HG03039 (cell line): ENCODE measurements at regions not wholly inside any gene's neighbourhood (a gene's known extent, or its start where the extent isn't known, plus 50 kb on each side); places are given as distances from the start of the nearest gene placed in this dataset.

Experiments used
- ATAC-seq: cut with Tn5 transposase; IDR thresholded peaks from one replicate; pipeline ENCODE4 v1.9.1; 2021; ENCODE audit warnings: mild to moderate bottlenecking, moderate library complexity; ENCODE audit not compliant: unreplicated experiment

DNA sequence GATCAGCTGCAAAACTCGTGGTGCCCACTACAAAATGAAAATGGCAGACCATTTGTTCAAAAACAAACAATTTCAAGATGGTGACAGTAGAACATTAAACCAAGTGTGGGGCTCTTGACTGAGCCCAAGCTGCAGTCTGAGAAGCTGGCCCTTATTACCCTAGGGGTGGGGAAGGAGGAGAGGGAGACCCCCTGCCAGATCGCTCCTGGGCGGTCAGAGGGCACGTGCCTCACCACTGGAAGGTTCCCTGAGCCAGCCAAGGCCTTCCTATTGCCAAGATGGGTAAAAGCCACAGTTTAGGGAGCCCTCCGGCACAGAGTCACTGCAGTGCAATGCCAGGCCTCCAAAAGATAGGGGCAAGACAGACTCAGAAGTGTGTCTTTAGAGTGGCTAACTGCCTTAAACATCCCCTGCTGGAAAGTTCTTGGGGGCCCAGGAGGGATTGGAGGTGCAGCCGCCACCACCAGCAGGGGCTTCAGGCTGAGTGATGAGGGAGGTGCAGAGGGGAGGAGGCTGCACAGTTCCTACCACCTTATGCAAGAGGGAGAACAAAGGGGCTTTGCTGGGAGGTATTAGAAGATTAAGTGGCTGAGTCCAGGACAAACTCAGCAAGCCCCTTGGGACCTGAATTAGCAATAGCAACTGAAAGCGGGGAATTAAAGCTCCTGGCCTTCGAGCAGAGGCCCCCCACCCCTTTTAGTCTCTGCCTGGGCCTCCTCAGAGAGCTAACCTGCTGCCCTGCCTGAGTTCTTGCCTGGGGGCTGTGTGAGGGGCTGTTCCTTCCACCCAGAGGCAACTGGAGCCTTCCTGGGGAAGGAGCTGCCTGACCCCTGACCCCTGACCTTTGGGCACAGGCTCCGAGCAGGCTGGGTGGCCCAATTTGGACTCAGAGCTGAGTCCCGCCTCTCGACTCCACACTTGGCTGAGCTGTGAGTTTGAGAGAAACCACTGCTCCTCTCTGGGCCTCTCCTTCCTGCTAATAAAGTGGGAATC, 88.4 kb downstream of the VEGFA start:
- ATAC-seq = no peak

DNA sequence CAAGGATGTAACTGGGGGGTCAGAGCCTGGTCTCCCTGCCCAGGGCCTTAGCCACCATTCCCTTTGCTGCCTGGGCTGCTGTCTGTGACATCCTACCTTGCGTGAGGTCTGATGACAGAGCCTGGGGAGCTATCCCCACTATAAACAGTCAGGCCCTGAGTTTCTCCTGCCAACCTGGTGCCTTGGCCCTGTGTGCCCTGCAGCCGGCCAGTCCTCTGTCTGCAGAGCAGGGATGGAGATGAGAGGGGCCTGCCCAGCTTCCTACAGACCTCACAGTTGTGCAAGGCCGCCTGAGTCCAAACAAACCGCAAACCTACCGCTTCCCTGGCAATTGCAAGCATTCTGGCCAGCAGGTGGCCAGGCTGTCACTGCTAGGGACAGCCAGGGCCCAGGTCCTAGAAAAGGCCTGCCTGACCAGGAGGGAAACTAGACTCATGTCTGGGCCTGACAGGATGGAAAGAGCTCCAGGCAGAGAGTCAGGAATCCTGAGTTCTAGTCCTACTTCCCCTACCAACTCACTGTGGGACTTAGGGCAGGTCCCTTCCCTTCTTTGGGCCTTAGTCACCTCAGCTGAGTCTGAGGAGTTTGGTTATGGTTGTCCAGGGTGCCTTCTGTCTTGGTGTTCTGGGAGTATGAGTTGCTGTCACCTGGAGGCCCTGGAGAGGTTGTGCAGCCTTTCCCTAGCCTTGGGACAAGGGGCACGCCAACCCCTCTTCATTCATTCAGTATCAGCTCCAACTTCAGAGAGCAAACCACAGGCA, 86.2 kb downstream of the VEGFA start:
- no peak for ATAC-seq

DNA sequence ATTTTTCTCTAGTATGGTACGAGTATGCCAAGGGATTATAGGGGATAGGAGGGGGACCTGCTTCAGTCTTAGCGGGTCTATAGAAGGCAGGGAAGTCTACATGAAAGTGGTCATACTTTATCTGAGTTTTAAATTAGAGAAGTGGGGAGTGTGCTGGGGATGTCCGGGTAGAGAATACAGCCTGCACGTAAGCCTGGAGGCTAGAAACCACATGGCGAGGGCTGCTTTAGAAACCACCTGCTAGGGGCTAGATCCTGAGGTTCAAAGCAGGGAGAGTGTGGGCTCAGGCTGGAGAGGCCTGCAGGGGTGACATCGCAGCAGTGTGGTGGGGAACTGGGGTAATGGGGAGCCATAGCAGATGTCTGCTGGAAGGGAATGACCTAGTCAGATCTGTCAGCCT, 85.2 kb downstream of the VEGFA start:
- no peak for ATAC-seq

DNA sequence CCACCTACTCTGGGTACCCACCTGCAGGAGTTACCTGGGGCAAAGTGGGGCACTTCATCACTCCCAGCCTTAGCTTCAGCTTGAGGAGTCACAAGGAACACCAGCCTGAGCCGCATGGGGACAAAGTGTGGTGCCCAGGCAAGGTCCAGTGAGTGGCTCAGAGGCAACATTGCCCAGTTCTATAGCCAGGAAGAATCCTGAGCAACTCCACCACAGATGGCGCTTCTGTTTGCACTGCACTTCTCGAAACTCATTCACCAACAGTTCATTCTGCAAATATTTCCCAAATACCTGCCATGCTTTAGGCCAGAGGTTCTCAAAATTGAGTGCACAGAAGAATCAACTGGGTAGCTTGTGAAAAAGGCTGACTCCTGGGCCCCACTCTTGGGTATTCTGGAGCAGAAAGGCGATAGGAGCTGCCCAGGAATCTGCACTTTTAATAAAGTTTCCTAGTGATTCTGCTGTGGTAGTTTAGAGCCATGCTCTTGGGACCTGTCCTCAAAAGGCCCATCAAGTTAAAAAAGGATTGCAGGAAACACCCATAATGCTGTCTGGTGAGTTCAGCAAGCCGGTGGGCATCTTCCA, 83.1 kb downstream of the VEGFA start:
- ATAC-seq = no peak

DNA sequence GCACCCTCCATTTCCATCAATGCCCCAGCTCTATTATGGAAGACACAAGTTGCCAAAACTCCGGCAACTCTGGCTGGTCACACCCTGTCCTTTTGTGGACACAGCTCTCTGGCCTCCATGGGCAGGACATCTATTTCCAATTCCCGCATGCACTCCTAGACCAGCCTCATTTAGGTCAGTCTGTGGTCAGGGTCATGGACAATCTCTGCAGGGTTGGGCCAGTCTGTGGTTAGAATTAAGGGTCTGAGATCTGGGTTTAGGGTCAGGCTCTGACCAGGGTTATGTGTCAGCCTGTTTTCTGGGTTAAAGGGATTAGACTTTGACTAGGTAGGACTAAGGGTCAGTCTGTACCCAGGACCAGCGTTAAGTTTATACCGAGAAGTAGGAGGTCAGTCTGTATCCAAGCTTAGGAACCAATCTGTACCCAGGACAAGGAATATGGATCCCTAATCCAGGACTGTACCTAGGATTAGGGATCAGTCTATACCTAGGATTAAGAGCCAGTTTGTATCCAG, 82.4 kb downstream of the VEGFA start:
- no peak for ATAC-seq

DNA sequence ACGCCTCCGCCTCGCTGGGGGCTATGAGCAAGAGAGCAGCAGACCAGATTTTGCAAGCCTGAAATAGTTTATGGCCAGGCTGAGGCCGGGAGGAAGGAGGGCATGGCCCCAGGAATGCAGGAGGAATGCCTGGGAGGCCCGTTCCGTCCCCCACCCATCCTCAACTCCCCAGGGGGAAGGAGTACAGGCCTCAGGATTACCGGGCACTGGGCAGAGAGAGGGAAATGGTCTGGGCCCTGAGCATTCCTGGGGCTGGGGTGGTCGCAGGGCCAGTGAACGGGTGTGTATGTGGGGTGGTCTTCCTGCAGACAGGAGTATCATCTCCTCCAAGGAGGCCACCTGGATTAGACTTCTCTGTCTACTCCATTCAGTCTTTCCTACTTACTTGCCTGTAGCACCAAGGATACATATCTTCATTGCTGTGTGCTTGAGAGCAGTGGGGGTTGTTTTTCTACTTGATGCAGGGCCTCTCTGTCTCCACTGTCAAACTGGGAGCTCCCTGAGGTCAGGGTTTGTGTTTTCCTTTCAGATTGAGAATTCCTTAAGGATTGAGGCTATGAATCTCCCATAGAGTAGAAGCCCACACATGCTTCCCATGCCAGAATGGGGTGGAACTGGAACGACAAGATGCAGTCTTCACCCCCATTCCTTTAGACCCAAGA, 81.3 kb downstream of the VEGFA start:
- no peak for ATAC-seq

DNA sequence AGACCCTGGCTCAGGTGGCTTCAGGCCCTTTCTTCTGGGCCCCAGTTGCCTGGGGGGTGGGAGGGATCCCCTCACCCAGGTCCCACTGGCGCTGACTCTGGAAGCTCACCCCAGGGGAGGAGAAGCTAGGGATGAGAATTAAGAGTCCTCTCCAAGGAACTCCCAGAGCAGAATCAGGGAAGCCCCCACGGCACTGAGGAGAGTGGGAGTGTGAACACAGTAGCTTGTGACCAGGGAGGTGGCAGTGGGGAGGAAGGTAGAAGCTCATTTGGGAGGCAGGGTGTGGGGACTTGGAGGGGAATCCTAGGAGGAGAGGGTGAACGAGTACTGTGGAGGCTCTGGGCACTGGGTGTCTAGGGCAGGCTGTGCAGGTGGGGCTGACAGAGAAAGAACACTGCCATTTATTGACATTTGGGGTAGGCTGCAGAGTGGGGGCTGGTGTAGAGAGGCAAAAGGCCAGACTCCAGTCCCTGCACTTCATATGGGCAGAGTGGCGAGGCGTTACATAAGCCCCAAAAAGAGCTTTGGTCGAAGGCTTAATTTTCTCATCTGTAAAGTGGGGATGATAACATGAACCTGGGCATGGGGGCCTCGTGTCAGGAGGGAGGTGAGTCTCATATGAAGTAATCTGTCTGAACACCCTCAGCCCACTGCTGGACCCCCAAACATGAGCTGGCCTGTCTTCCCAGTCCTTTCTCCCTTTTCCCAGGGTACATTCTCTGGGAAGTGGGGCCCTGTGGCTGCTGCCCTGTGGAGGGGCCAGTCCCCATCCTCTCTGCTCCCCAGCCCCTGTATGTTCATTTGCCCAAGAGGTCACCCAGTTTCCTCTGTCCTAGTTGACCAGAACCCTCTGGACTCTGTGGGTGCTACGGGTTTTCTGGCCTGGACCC, 80.5 kb downstream of the VEGFA start:
- no peak for ATAC-seq

DNA sequence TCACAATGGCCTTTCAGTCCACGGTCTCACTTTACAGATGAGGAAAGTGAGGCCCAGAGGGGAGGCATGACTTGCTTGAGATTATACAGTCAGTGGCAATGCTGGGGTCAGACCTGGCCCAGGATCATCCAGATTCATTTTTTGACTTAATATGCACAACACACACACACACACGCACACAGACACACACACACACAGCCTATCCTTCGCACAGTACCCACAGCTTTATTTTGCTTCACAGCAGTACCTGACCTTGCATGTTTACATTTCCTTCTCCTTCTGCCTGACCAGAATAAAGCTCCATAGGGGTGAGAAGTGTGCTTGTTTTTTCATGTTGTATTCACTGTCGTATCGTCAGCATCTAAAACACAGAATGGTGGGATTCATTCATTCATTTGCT, 79.8 kb downstream of the VEGFA start:
- ATAC-seq = no peak

DNA sequence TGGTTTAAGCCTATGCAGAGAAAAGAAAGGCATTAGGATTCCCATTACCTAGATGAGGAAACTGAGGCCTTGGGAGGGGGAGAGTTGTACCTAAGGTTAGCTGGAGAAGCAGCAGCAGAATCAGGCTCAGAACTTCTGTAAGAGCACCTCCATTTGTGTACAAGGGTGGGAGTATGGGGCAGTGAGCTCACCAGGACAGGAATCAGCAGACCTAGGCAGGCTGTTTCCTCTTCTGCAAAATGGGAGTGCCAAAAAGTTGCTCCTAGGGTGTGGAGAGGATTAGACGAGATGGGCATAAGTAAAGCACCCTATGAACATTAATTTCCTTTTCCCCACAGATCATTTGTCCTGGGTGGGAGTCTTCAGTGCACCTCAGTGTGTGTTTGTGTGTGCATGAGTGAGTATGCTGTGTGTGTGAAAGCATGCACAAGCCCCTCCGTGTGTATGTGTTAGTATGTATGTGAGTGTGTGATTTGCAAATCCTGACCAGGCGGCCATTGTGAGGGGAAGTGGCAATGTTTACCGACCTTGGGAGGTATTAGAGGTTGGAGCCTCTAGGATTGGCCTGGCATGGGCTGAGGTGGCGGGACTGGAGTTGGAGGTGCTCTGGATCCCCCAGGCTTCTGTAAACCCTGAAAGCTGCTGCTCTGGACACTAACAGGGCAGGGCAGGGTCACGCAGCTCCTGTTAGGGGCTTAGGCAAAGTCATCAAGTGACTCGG, 78.8 kb downstream of the VEGFA start:
- no peak for ATAC-seq

DNA sequence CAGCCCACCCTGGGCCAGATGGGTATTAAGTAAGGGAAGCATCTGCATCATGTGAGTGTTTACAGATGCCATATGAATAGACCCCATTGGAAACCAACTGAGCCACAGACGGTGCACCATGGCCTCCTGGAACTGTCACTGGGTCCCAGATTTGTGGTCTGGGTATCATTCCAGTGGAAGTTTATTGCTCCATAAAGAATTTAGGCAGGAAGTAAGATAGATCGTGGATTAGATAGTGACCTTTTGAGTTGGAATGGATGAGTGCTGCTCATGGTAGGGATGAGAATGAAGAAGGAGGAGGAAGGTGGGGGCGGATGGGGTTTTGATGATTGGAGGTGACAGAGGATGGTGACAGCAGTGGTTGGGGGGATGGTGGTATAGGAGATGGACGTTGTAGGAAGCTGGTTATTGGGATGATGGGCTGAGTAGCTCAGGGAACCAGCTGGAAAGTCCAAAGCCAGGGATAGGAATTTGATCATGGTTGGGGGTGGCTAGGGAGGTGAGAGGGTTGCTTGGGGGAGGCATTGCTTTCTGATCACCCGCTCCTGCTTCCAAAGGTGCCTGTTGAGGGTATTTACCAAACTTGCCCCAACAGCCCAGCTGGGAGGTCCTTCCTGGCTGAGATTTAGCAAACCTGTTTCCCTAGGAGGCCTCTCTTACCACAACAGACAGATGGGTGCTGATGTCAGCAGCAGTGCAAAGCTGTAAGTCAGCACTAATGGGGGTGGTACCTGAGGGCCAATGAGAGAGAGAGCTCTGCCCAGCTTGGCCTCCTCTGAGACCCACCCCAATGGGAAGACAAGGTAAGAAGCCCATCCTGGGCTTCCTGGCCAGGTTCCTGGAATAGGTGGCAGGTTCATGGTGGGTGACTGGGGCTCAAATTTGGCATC, 78.0 kb downstream of the VEGFA start:
- ATAC-seq = no peak

DNA sequence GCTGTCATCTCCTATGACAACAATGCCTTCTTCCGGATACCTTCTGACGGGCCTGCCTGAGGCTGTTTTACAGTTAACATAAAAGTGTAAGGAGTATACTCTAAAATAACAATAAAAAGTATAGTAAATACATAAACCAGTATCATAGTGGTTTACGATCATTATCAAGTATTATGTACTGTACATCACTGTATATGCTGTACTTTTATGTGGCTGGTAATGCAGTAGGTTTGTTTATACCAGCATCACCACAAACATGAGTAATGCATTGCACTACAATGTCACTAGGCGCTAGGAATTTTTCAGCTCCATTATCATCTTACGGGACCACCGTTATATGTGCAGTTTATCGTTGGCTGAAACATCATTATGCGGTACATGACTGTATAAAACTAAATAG, 76.5 kb downstream of the VEGFA start:
- no peak for ATAC-seq

DNA sequence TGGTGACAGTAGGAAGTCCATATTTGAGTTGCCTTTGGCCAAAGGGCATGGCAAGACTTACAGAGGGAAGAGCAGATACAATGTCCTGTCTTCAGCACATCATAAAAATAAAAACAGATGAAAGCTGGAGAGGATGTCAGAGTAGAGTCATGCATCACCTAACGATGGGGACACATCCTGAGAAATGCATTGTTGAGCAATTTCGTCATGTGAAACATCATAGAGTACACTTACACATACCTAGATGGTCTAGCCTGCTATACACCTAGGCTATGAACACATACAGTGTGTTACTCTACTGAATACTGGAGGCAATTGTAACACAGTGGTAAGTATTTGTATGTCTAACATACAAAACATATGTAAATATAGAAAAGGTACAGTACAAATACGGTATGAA, 75.6 kb downstream of the VEGFA start:
- ATAC-seq = no peak

DNA sequence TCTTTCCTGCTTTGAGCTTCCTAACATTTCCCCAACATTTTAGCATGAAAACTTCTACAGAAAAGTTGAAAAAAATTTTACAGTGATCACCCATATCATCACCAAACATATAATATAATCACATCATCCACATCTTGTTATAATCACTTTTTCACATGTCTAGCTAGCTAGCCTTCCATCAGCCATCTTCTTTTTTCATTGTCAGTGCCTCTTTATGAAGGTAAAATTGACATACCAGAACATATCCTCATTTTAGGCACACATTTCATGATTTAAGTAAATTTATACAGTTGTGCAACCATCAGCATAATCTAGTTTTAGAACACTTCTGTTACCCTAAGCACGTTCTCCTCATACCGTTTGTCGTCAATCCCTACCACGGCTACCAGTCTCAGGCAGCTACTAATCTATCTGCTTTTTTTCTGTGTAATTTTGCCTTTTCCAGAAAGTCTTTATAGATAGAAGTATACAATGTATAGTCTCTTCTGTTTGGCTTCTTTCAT, 73.7 kb downstream of the VEGFA start:
- no peak for ATAC-seq

DNA sequence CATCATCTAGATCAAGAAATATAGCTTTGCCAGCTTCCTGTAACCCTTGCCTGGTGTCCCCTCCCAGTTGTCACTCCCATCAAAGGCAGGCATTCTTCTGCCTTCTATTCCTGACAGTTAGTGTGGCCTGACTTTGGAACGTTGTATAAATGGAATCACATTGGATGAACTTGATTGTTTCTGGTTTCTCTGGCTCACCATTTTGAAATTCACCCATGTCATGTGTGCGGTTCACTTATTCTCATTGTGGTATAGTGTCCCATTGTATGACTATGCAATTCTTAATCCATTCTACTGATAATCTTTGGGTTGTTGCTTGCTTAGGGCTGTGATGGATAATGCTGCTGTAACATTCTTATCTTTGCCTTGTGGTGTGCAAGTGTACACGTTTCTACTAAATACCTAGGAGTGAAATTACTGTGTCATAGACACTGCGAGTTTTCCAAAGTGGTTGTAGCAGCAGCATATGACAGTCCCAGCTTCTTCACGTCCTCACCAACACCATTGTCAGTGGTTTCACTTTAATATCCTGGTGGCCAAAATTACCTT, 73.2 kb downstream of the VEGFA start:
- no peak for ATAC-seq

DNA sequence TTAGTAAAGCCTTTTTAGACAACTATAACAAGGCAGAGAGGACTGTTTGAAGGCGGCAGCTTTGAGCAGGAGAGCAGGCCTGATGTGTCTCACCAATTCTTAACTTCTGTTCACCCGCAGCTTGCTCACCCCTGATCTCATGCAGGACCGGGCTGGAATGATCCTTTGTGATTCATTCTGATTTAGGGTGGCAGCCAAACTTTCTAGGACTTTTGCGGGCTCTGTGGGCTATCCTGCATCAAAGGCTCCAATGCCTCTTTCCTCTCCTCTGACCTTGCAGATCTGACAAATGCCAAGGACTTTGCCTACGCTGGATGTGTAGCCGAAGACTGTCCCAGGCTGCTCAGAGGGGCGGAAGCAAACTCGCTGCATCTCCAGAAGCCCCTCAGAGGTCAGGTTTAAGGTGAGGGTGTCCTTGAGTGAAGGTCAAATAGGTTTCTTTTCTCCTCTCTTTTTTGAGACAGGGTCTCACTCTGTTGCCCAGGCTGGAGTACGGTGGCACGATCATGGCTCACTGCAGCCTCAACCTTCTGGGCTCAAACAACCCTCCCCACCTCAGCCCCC, 72.3 kb downstream of the VEGFA start:
- no peak for ATAC-seq

DNA sequence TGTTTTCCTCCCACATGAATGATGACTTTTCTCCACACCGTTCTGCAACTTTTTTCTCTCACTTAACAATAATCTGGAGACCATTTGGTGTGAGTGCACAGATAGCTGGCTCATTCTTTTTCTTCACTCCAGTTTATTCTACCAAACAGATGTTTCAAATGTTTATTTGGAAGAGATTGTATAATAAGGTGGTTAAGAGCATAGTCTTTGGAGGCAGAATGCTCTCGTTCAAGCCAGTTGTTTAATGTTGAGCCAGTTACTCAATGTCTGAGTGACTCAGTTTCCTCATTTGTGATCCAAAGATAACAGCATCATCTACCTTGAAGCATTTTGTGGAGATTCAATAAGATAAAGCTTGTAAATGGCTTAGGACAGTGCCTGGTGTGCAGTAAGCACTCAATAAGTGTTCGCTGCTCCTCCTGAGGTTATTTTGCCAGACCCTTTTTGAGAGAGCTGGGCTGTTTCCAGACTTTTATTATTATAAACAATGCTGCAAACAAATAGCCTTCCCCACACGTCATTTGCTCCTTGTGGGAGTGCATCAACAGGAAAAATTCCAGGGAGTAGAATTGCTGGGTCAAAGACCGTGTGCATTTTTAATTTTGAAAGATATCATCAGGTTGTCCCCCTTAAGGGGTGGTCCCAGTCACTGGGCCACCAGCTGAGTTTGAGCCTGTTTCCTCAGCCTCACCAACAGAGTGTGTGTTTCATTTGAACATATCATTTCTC, 70.6 kb downstream of the VEGFA start:
- no peak for ATAC-seq
